OCI-LY7 (cell line): ENCODE measurements at regions not wholly inside any gene's neighbourhood (a gene's known extent, or its start where the extent isn't known, plus 50 kb on each side); places are given as distances from the start of the nearest gene placed in this dataset.

Experiments
- BruUV-seq: library from RNA; stranded (reverse); fragments of 400-500 nt; replicated peaks from 2 replicates; lab custom pipeline; 2021; lab: Mats Ljungman, UMichigan
- CTCF ChIA-PET: fragments of 300-600 bp; sonication (Branson Sonifier 250); formaldehyde crosslinking; loops from one replicate; lab custom pipeline; 2022; ENCODE audit warnings: antibody characterized with exemption; ENCODE audit not compliant: unreplicated experiment; lab: Charles Lee
- POLR2A ChIA-PET: fragments of 300-600 bp; sonication (Branson Sonifier 250); formaldehyde crosslinking; loops from one replicate; lab custom pipeline; 2022; ENCODE audit warnings: antibody characterized with exemption; lab: Charles Lee
- DNase-seq: peaks from one replicate; pipeline ENCODE4 v3.0.0-alpha.2; 2015; ENCODE audit warnings: low spot score
- H2AFZ ChIP-seq: fragments of 200-600 bp; sonication (generic), shearing (Covaris generic); 2 replicates; pipeline ENCODE4 v1.6.1; 2014; ENCODE audit warnings: mild to moderate bottlenecking, antibody characterized with exemption, low read length, moderate library complexity
- H3K27ac ChIP-seq: fragments of 200-600 bp; sonication (generic); 2 replicates; pipeline ENCODE4 v1.5.1; 2014; ENCODE audit warnings: mixed run types, low read depth, mild to moderate bottlenecking, moderate library complexity, low read length, inconsistent platforms; ENCODE audit not compliant: poor library complexity, severe bottlenecking
- H3K36me3 ChIP-seq: fragments of 200-600 bp; sonication (generic); 2 replicates; pipeline ENCODE4 v1.6.1; 2014; ENCODE audit warnings: mild to moderate bottlenecking, antibody characterized with exemption, low read length, moderate library complexity, mixed read lengths; ENCODE audit not compliant: insufficient read depth
- H3K4me1 ChIP-seq: fragments of 200-600 bp; sonication (generic); 2 replicates; pipeline ENCODE4 v1.5.1; 2014; ENCODE audit warnings: mild to moderate bottlenecking, low read length; ENCODE audit not compliant: insufficient read depth, poor library complexity, severe bottlenecking
- H3K4me2 ChIP-seq: fragments of 200-600 bp; sonication (generic); 2 replicates; pipeline ENCODE4 v1.6.1; 2014; ENCODE audit warnings: mild to moderate bottlenecking, low read length
- H3K4me3 ChIP-seq: fragments of 200-600 bp; sonication (generic); 2 replicates; pipeline ENCODE4 v1.5.1; 2014; ENCODE audit warnings: mild to moderate bottlenecking, low read depth, low read length; ENCODE audit not compliant: poor library complexity, severe bottlenecking
- H3K79me2 ChIP-seq: fragments of 200-600 bp; sonication (generic); 2 replicates; pipeline ENCODE4 v1.6.1; 2016; ENCODE audit warnings: low read depth, mild to moderate bottlenecking, low read length, moderate library complexity, mixed read lengths; ENCODE audit not compliant: insufficient read depth
- H3K9me2 ChIP-seq: fragments of 200-600 bp; sonication (generic); 2 replicates; pipeline ENCODE4 v1.6.1; 2016; ENCODE audit warnings: mild to moderate bottlenecking, low read length, mixed read lengths; ENCODE audit not compliant: insufficient read depth
- H3K9me3 ChIP-seq: fragments of 200-600 bp; sonication (generic); 2 replicates; pipeline ENCODE4 v1.6.1; 2014; ENCODE audit warnings: mild to moderate bottlenecking, mixed run types, low read length, mixed read lengths
- H4K20me1 ChIP-seq: fragments of 200-600 bp; sonication (generic); 2 replicates; pipeline ENCODE4 v1.6.1; 2014; ENCODE audit warnings: mild to moderate bottlenecking, antibody characterized with exemption, low read length, moderate library complexity, mixed read lengths; ENCODE audit not compliant: insufficient read depth
- EZH2phosphoT487 ChIP-seq: fragments of 200-600 bp; sonication (generic); IDR thresholded peaks from 2 replicates; pipeline ENCODE4 v1.6.1; 2018; ENCODE audit warnings: low read depth, borderline replicate concordance, mild to moderate bottlenecking, mixed run types, antibody characterized with exemption, low read length, moderate library complexity, mixed read lengths
- intact Hi-C: fragments of 100-400 bp; cut with micrococcal nuclease; formaldehyde crosslinking; loops from one replicate; pipeline ENCODE4 v1.10.0; 2022; ENCODE audit not compliant: unreplicated experiment
- TF ChIP-seq, protein P1 (sequence below): fragments of 200-600 bp; sonication (generic); conservative IDR thresholded peaks from 2 replicates; pipeline ENCODE4 v1.5.1; 2014; ENCODE audit warnings: mild to moderate bottlenecking, antibody characterized with exemption, low read length, moderate library complexity, mixed read lengths

DNA sequence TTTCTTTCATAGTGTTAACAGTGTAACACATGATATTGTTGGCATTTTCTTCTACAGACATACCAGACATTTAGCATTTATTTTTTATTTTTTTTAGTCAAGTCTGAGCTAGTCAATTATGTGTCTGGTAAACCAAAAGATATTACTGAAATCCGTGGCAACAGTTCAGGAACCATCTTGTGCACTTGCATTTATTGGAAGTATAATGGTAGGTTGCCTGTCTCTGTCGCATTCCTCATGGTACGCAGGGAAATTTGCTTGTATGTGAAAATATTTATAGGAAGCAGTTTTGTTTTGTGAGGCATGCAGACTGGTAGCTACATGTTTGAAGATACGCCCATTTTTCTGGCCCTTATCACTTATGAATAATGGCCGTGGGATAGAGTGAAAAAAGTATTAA lies 186.1 kb upstream of the SLC38A2 start:
- Histone ChIP-seq H4K20me1 (no peaks in the 10 kb centered on the region), H3K4me3 (no peak overlapping the region), H3K4me1 (no peaks in the 10 kb centered on the region), H2AFZ (no peak overlapping the region), H3K4me2 (no peak overlapping the region), H3K79me2 (no peaks in the 10 kb centered on the region), H3K9me2 (no peaks in the 10 kb centered on the region), H3K9me3 (no peaks in the 10 kb centered on the region), H3K27ac (no peak overlapping the region), H3K36me3 (no peaks in the 10 kb centered on the region)
- intact Hi-C loops: no loop called here
- POLR2A ChIA-PET: no interaction called here
- CTCF ChIA-PET: no interaction called here
- no peak for DNase-seq
- no TSS peak for BruUV-seq
- TF ChIP-seq, protein P1, sequence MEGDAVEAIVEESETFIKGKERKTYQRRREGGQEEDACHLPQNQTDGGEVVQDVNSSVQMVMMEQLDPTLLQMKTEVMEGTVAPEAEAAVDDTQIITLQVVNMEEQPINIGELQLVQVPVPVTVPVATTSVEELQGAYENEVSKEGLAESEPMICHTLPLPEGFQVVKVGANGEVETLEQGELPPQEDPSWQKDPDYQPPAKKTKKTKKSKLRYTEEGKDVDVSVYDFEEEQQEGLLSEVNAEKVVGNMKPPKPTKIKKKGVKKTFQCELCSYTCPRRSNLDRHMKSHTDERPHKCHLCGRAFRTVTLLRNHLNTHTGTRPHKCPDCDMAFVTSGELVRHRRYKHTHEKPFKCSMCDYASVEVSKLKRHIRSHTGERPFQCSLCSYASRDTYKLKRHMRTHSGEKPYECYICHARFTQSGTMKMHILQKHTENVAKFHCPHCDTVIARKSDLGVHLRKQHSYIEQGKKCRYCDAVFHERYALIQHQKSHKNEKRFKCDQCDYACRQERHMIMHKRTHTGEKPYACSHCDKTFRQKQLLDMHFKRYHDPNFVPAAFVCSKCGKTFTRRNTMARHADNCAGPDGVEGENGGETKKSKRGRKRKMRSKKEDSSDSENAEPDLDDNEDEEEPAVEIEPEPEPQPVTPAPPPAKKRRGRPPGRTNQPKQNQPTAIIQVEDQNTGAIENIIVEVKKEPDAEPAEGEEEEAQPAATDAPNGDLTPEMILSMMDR: no peak
- no peak for TF ChIP-seq EZH2phosphoT487

- POLR2A ChIA-PET: no interaction called here
- Histone ChIP-seq H3K9me3 (no peaks in the 10 kb centered on the region), H3K4me3 (no peak overlapping the region), H3K36me3 (no peaks in the 10 kb centered on the region), H3K4me2 (no peak overlapping the region), H4K20me1 (no peaks in the 10 kb centered on the region), H3K4me1 (no peaks in the 10 kb centered on the region), H3K79me2 (no peaks in the 10 kb centered on the region), H2AFZ (no peak overlapping the region), H3K9me2 (no peaks in the 10 kb centered on the region), H3K27ac (no peak overlapping the region)
- DNase-seq: no peak
- BruUV-seq: no TSS peak
- CTCF ChIA-PET: no interaction called here
- TF ChIP-seq EZH2phosphoT487: no peak
- TF ChIP-seq, protein P1: no peak
- intact Hi-C loops: no loop called here
Measured at GRCh38 chr12:46557539-46558373, 185.2 kb upstream of the SLC38A2 start.
